ENCODE measurements at regions not wholly inside any gene's neighbourhood (a gene's known extent, or its start where the extent isn't known, plus 50 kb on each side); places are given as distances from the start of the nearest gene placed in this dataset.

GRCh38 chr12:43004141-43004540 lies 414.6 kb upstream of the PRICKLE1 start:
- no peak overlapping the region for H3K27ac ChIP-seq (ENCODE audit: low read depth in 1 of 2, low read length in 2 of 2)
- ATAC-seq (ENCODE audit: low FRiP score) (no peak), DNase-seq (no peak)
- no peaks in the 10 kb centered on the region for H3K27me3 ChIP-seq (ENCODE audit: control insufficient read depth in 1 of 2, insufficient read depth in 2 of 2, low read length in 1 of 2)
- no peak overlapping the region for H3K4me3 ChIP-seq (ENCODE audit: low read length in 2 of 2)
- 96 to 99% methylated on average over 2 of the region's 2 CpGs for WGBS, 2 donors
- intact Hi-C loops (cut with DNase I) = no loop called here
- no peaks in the 10 kb centered on the region for H3K4me1 ChIP-seq (ENCODE audit: control insufficient read depth in 1 of 2, insufficient read depth in 2 of 2, low read length in 2 of 2)
- H3K36me3 ChIP-seq (ENCODE audit: control insufficient read depth in 1 of 2, insufficient read depth in 2 of 2, low read length in 1 of 2) = no peaks in the 10 kb centered on the region
- H3K9me3 ChIP-seq (ENCODE audit: control insufficient read depth, low read length) = no peaks in the 10 kb centered on the region

DNA sequence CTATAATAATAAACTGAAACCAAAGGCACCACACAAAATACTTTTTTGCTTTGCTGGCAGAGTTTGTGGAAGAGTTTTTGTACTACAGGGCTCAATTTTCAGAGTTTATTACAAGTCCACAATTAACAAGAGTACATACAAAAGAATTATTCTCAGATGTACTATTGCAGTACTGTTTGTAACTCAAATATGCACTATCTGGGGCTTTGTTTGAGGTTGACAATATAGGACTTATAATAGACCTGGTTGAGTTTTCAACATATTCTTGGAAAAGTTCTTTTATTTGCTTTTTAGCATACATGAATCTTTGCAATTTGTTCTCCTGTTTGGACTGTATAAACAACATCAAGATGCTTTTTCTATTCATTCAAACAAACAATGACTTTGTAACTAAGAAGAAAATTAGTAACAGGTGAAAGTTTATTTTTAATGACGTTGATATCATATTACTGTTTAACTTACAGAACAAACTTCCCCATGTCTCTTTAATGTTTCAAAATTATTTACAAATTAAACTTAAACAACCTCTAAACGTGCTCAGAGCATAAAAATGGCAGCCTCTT lies 407.4 kb upstream of the PRICKLE1 start:
- H3K36me3 ChIP-seq (ENCODE audit: control insufficient read depth in 1 of 2, insufficient read depth in 2 of 2, low read length in 1 of 2) = no peaks in the 10 kb centered on the region
- DNase-seq (no peak), ATAC-seq (ENCODE audit: low FRiP score) (no peak)
- no peak overlapping the region for H3K27ac ChIP-seq (ENCODE audit: low read depth in 1 of 2, low read length in 2 of 2)
- no peak overlapping the region for H3K4me3 ChIP-seq (ENCODE audit: low read length in 2 of 2)
- intact Hi-C loops (cut with DNase I) = no loop called here
- no peaks in the 10 kb centered on the region for H3K4me1 ChIP-seq (ENCODE audit: control insufficient read depth in 1 of 2, insufficient read depth in 2 of 2, low read length in 2 of 2)
- no peaks in the 10 kb centered on the region for H3K9me3 ChIP-seq (ENCODE audit: control insufficient read depth, low read length)
- no peaks in the 10 kb centered on the region for H3K27me3 ChIP-seq (ENCODE audit: control insufficient read depth in 1 of 2, insufficient read depth in 2 of 2, low read length in 1 of 2)
- WGBS, 2 donors = 84 to 93% methylated on average over 2 of the region's 2 CpGs

- intact Hi-C loops (cut with DNase I) = no loop called here
Observed at GRCh38 chr12:42992826-42993225, 403.3 kb upstream of the PRICKLE1 start.

DNA sequence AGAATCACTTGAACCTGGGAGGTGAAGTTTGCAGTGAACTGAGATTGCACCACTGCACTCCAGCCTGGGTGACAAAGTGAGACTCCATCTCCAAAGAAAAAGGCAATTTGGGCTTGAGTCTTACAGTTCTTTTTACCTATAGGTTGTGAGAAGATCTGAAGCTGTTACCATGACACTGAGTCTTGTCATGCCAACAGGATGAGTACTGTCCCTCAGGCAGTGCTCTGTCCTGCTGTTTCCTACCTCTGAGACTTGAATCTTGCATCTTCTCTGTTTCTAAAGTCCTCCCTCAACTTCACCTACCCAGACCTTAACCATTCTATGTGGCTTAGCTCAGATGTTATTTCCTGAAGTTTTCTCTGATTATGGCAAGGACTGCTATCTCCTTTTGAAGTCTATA lies 400.8 kb upstream of the PRICKLE1 start:
- intact Hi-C loops (cut with DNase I) = no loop called here
- DNase-seq = no peak
- no peaks in the 10 kb centered on the region for H3K36me3 ChIP-seq (ENCODE audit: control insufficient read depth in 1 of 2, insufficient read depth in 2 of 2, low read length in 1 of 2)
- H3K4me3 ChIP-seq (ENCODE audit: low read length in 2 of 2) = no peak overlapping the region
- H3K27me3 ChIP-seq (ENCODE audit: control insufficient read depth in 1 of 2, insufficient read depth in 2 of 2, low read length in 1 of 2) = no peaks in the 10 kb centered on the region
- ATAC-seq (ENCODE audit: low FRiP score) = no peak
- H3K4me1 ChIP-seq (ENCODE audit: control insufficient read depth in 1 of 2, insufficient read depth in 2 of 2, low read length in 2 of 2) = no peaks in the 10 kb centered on the region
- no peak overlapping the region for H3K27ac ChIP-seq (ENCODE audit: low read depth in 1 of 2, low read length in 2 of 2)
- H3K9me3 ChIP-seq (ENCODE audit: control insufficient read depth, low read length) = peaks cover 2% of the 10 kb centered on the region

More at GRCh38 chr12:42992826-42993225, 403.3 kb upstream of the PRICKLE1 start:
- Histone ChIP-seq H3K4me3 (ENCODE audit: low read length in 2 of 2) (no peak overlapping the region), H3K27me3 (ENCODE audit: control insufficient read depth in 1 of 2, insufficient read depth in 2 of 2, low read length in 1 of 2) (no peaks in the 10 kb centered on the region), H3K27ac (ENCODE audit: low read depth in 1 of 2, low read length in 2 of 2) (no peak overlapping the region), H3K4me1 (ENCODE audit: control insufficient read depth in 1 of 2, insufficient read depth in 2 of 2, low read length in 2 of 2) (no peaks in the 10 kb centered on the region), H3K9me3 (ENCODE audit: control insufficient read depth, low read length) (no peaks in the 10 kb centered on the region), H3K36me3 (ENCODE audit: control insufficient read depth in 1 of 2, insufficient read depth in 2 of 2, low read length in 1 of 2) (no peaks in the 10 kb centered on the region)
- 68% methylated on average over 2 of the region's 2 CpGs for WGBS, 2 donors
- DNase-seq (no peak), ATAC-seq (ENCODE audit: low FRiP score) (no peak)

GRCh38 chr12:42987216-42987650 lies 397.7 kb upstream of the PRICKLE1 start:
- DNase-seq = no peak
- Histone ChIP-seq H3K36me3 (ENCODE audit: control insufficient read depth in 1 of 2, insufficient read depth in 2 of 2, low read length in 1 of 2) (no peaks in the 10 kb centered on the region), H3K27me3 (ENCODE audit: control insufficient read depth in 1 of 2, insufficient read depth in 2 of 2, low read length in 1 of 2) (no peaks in the 10 kb centered on the region), H3K4me1 (ENCODE audit: control insufficient read depth in 1 of 2, insufficient read depth in 2 of 2, low read length in 2 of 2) (no peaks in the 10 kb centered on the region), H3K4me3 (ENCODE audit: low read length in 2 of 2) (no peak overlapping the region), H3K9me3 (ENCODE audit: control insufficient read depth, low read length) (peaks cover 2% of the 10 kb centered on the region), H3K27ac (ENCODE audit: low read depth in 1 of 2, low read length in 2 of 2) (no peak overlapping the region)
- intact Hi-C loops (cut with DNase I) = no loop called here
- no peak for ATAC-seq (ENCODE audit: low FRiP score)
- 66 to 73% methylated on average over 9 of the region's 9 CpGs for WGBS, 2 donors

- peaks cover 2% of the 10 kb centered on the region for H3K9me3 ChIP-seq (ENCODE audit: control insufficient read depth, low read length)
- DNase-seq (no peak), ATAC-seq (ENCODE audit: low FRiP score) (no peak)
- intact Hi-C loops (cut with DNase I) = no loop called here
- no peaks in the 10 kb centered on the region for H3K27me3 ChIP-seq (ENCODE audit: control insufficient read depth in 1 of 2, insufficient read depth in 2 of 2, low read length in 1 of 2)
- no peaks in the 10 kb centered on the region for H3K4me1 ChIP-seq (ENCODE audit: control insufficient read depth in 1 of 2, insufficient read depth in 2 of 2, low read length in 2 of 2)
- H3K27ac ChIP-seq (ENCODE audit: low read depth in 1 of 2, low read length in 2 of 2) = no peak overlapping the region
- 0 to 14% methylated on average over 1 of the region's 1 CpG for WGBS, 2 donors
- H3K36me3 ChIP-seq (ENCODE audit: control insufficient read depth in 1 of 2, insufficient read depth in 2 of 2, low read length in 1 of 2) = no peaks in the 10 kb centered on the region
- no peak overlapping the region for H3K4me3 ChIP-seq (ENCODE audit: low read length in 2 of 2)
Observed at GRCh38 chr12:42985506-42985905, 396.0 kb upstream of the PRICKLE1 start.

GRCh38 chr12:42982828-42983227 lies 393.3 kb upstream of the PRICKLE1 start:
- 14 to 15% methylated on average over 4 of the region's 4 CpGs for WGBS, 2 donors
- H3K4me1 ChIP-seq (ENCODE audit: control insufficient read depth in 1 of 2, insufficient read depth in 2 of 2, low read length in 2 of 2) = no peaks in the 10 kb centered on the region
- DNase-seq (no peak), ATAC-seq (ENCODE audit: low FRiP score) (no peak)
- H3K27me3 ChIP-seq (ENCODE audit: control insufficient read depth in 1 of 2, insufficient read depth in 2 of 2, low read length in 1 of 2) = no peaks in the 10 kb centered on the region
- no peak overlapping the region for H3K27ac ChIP-seq (ENCODE audit: low read depth in 1 of 2, low read length in 2 of 2)
- peaks cover 2% of the 10 kb centered on the region for H3K9me3 ChIP-seq (ENCODE audit: control insufficient read depth, low read length)
- intact Hi-C loops (cut with DNase I) = no loop called here
- no peaks in the 10 kb centered on the region for H3K36me3 ChIP-seq (ENCODE audit: control insufficient read depth in 1 of 2, insufficient read depth in 2 of 2, low read length in 1 of 2)
- no peak overlapping the region for H3K4me3 ChIP-seq (ENCODE audit: low read length in 2 of 2)

- WGBS, 2 donors = 58 to 71% methylated on average over 3 of the region's 3 CpGs
- H3K27ac ChIP-seq (ENCODE audit: low read depth in 1 of 2, low read length in 2 of 2) = no peak overlapping the region
- DNase-seq (no peak), ATAC-seq (ENCODE audit: low FRiP score) (no peak)
- no peak overlapping the region for H3K4me3 ChIP-seq (ENCODE audit: low read length in 2 of 2)
- H3K4me1 ChIP-seq (ENCODE audit: control insufficient read depth in 1 of 2, insufficient read depth in 2 of 2, low read length in 2 of 2) = no peaks in the 10 kb centered on the region
- H3K9me3 ChIP-seq (ENCODE audit: control insufficient read depth, low read length) = no peaks in the 10 kb centered on the region
- intact Hi-C loops (cut with DNase I) = no loop called here
- H3K27me3 ChIP-seq (ENCODE audit: control insufficient read depth in 1 of 2, insufficient read depth in 2 of 2, low read length in 1 of 2) = no peaks in the 10 kb centered on the region
- no peaks in the 10 kb centered on the region for H3K36me3 ChIP-seq (ENCODE audit: control insufficient read depth in 1 of 2, insufficient read depth in 2 of 2, low read length in 1 of 2)
Observed at GRCh38 chr12:42981379-42981778, 391.8 kb upstream of the PRICKLE1 start.

GRCh38 chr12:42980441-42980840 lies 390.9 kb upstream of the PRICKLE1 start:
- no peak overlapping the region for H3K27ac ChIP-seq (ENCODE audit: low read depth in 1 of 2, low read length in 2 of 2)
- H3K9me3 ChIP-seq (ENCODE audit: control insufficient read depth, low read length) = no peaks in the 10 kb centered on the region
- WGBS, 2 donors = 86 to 88% methylated on average over 5 of the region's 5 CpGs
- no peaks in the 10 kb centered on the region for H3K4me1 ChIP-seq (ENCODE audit: control insufficient read depth in 1 of 2, insufficient read depth in 2 of 2, low read length in 2 of 2)
- intact Hi-C loops (cut with DNase I) = no loop called here
- ATAC-seq (ENCODE audit: low FRiP score) = no peak
- no peaks in the 10 kb centered on the region for H3K36me3 ChIP-seq (ENCODE audit: control insufficient read depth in 1 of 2, insufficient read depth in 2 of 2, low read length in 1 of 2)
- no peak overlapping the region for H3K4me3 ChIP-seq (ENCODE audit: low read length in 2 of 2)
- DNase-seq = no peak
- no peaks in the 10 kb centered on the region for H3K27me3 ChIP-seq (ENCODE audit: control insufficient read depth in 1 of 2, insufficient read depth in 2 of 2, low read length in 1 of 2)
